H1 (cell line): ENCODE measurements at regions not wholly inside any gene's neighbourhood (a gene's known extent, or its start where the extent isn't known, plus 50 kb on each side); places are given as distances from the start of the nearest gene placed in this dataset.

Experiments used
- CTCF ChIA-PET: fragments of 300-600 bp; sonication (Branson Sonifier 250); formaldehyde crosslinking; loops from one replicate; lab custom pipeline; 2021; ENCODE audit not compliant: partially characterized antibody; lab: Charles Lee
- POLR2A ChIA-PET: fragments of 300-600 bp; sonication (Branson Sonifier 250); formaldehyde crosslinking; loops from one replicate; lab custom pipeline; 2021; ENCODE audit warnings: inconsistent platforms; ENCODE audit not compliant: partially characterized antibody; lab: Charles Lee
- DNase-seq, 2 experiments: peaks; one replicate each; pipeline versions ENCODE4 v3.0.0 to v3.0.0-alpha.2; 2010 to 2022; ENCODE audit warnings: low spot score in 2 of 2, low read depth in 1 of 2, mixed read lengths in 1 of 2
- FAIRE-seq: peaks from 2 replicates; lab custom pipeline; 2011; peaks lifted over from hg19 to GRCh38; lab: Jason Lieb, UNC
- H2AFZ ChIP-seq: 2 replicates; pipeline ENCODE4 v1.8.1; 2012; ENCODE audit warnings: low read length, inconsistent platforms
- H2AK5ac ChIP-seq: 2 replicates; pipeline ENCODE4 v1.6.1; 2013; ENCODE audit warnings: low read depth, low read length
- H2BK120ac ChIP-seq: replicated peaks from 2 replicates; pipeline ENCODE3; 2013; ENCODE audit warnings: low read depth, low read length, inconsistent platforms
- H2BK12ac ChIP-seq: 2 replicates; pipeline ENCODE4 v1.6.1; 2013; ENCODE audit warnings: low read depth, low read length
- H2BK15ac ChIP-seq: 2 replicates; pipeline ENCODE4 v1.6.1; 2013; ENCODE audit warnings: low read length
- H2BK20ac ChIP-seq: 2 replicates; pipeline ENCODE4 v1.6.1; 2013; ENCODE audit warnings: low read length
- H2BK5ac ChIP-seq: 2 replicates; pipeline ENCODE4 v1.6.1; 2013; ENCODE audit warnings: low read depth, low read length
- H3K14ac ChIP-seq: 2 replicates; pipeline ENCODE4 v1.6.1; 2013; ENCODE audit warnings: inconsistent platforms; ENCODE audit not compliant: insufficient read length
- H3K18ac ChIP-seq: 2 replicates; pipeline ENCODE4 v1.6.1; 2013; ENCODE audit warnings: low read length; ENCODE audit errors: extremely low read depth
- H3K23ac ChIP-seq: 2 replicates; pipeline ENCODE4 v1.6.1; 2013; ENCODE audit warnings: inconsistent platforms; ENCODE audit not compliant: insufficient read length
- H3K23me2 ChIP-seq: 2 replicates; pipeline ENCODE4 v1.6.1; 2013; ENCODE audit warnings: low read depth, low read length
- H3K27ac ChIP-seq: 2 replicates; pipeline ENCODE4 v1.6.1; 2011; ENCODE audit warnings: low read depth, low read length, inconsistent platforms
- H3K27me3 ChIP-seq, 4 experiments: replicated peaks in 1 of 4; 1 replicate in 1 of 4; 2 replicates in 3 of 4; pipeline versions ENCODE4 v1.6.1 to v1.8.1; 2011 to 2013; ENCODE audit warnings: low read length in 3 of 4, mild to moderate bottlenecking in 3 of 4, inconsistent platforms in 2 of 4, mixed read lengths in 2 of 4, moderate library complexity in 1 of 4; ENCODE audit not compliant: control insufficient read depth in 3 of 4, insufficient read depth in 3 of 4; ENCODE audit errors: extremely low read depth in 1 of 4
- H3K36me3 ChIP-seq, 4 experiments: 2 replicates each; pipeline versions ENCODE4 v1.6.1 to v1.8.1; 2011 to 2013; ENCODE audit warnings: mild to moderate bottlenecking in 4 of 4, low read length in 3 of 4, moderate library complexity in 2 of 4, control low read depth in 1 of 4, inconsistent platforms in 1 of 4; ENCODE audit not compliant: insufficient read depth in 4 of 4, control insufficient read depth in 2 of 4
- H3K4ac ChIP-seq: replicated peaks from 2 replicates; pipeline ENCODE3; 2013; ENCODE audit warnings: low read length, low read depth, mixed read lengths, inconsistent platforms; ENCODE audit not compliant: insufficient read length
- H3K4me1 ChIP-seq, 4 experiments: replicated peaks in 1 of 4; 1 replicate in 1 of 4; 2 replicates in 3 of 4; pipeline versions ENCODE4 v1.6.1 to v1.8.1; 2011 to 2013; ENCODE audit warnings: low read length in 3 of 4, inconsistent platforms in 2 of 4, mixed read lengths in 1 of 4; ENCODE audit not compliant: insufficient read depth in 4 of 4, control insufficient read depth in 3 of 4
- H3K4me2 ChIP-seq, 2 experiments: 2 replicates each; pipeline versions ENCODE4 v1.6.1 to v1.8.1; 2011 to 2013; ENCODE audit warnings: low read depth in 2 of 2, low read length in 2 of 2, control low read depth in 1 of 2, inconsistent platforms in 1 of 2, mild to moderate bottlenecking in 1 of 2; ENCODE audit not compliant: insufficient read depth in 1 of 2
- H3K4me3 ChIP-seq, 4 experiments: fragments of 200-600, 300-600 bp in 1 of 4; sonication (generic), shearing (Covaris generic), sonication (Bioruptor Twin) in 1 of 4; 2 replicates each; pipeline versions ENCODE4 v1.5.1 to v1.8.1; 2011 to 2016; ENCODE audit warnings: low read length in 4 of 4, low read depth in 3 of 4, control low read depth in 2 of 4, inconsistent platforms in 2 of 4, mild to moderate bottlenecking in 2 of 4, mixed read lengths in 1 of 4, moderate library complexity in 1 of 4; ENCODE audit not compliant: insufficient read depth in 2 of 4; ENCODE audit errors: extremely low read depth in 1 of 4
- H3K56ac ChIP-seq: replicated peaks from 2 replicates; pipeline ENCODE3; 2013; ENCODE audit warnings: low read depth, mild to moderate bottlenecking, mixed read lengths, low read length, inconsistent platforms; ENCODE audit not compliant: insufficient read length
- H3K79me1 ChIP-seq: 2 replicates; pipeline ENCODE4 v1.6.1; 2013; ENCODE audit warnings: low read depth, low read length, control low read depth
- H3K79me2 ChIP-seq, 2 experiments: 2 replicates each; pipeline versions ENCODE4 v1.6.1 to v1.8.1; 2012 to 2013; ENCODE audit warnings: low read length in 2 of 2, mild to moderate bottlenecking in 2 of 2, inconsistent platforms in 1 of 2; ENCODE audit not compliant: insufficient read depth in 2 of 2, control insufficient read depth in 1 of 2
- H3K9ac ChIP-seq, 4 experiments: replicated peaks in 1 of 4; 1 replicate in 1 of 4; 2 replicates in 3 of 4; pipeline versions ENCODE4 v1.6.1 to v1.8.1; 2011 to 2013; ENCODE audit warnings: low read depth in 3 of 4, low read length in 3 of 4, control low read depth in 2 of 4, mild to moderate bottlenecking in 2 of 4, moderate library complexity in 2 of 4, inconsistent platforms in 1 of 4; ENCODE audit errors: extremely low read depth in 1 of 4
- H3K9me3 ChIP-seq, 2 experiments: 2 replicates each; pipeline versions ENCODE4 v1.6.1 to v1.8.1; 2012 to 2013; ENCODE audit warnings: mild to moderate bottlenecking in 2 of 2, moderate library complexity in 2 of 2, control low read depth in 1 of 2, inconsistent platforms in 1 of 2, low read depth in 1 of 2, low read length in 1 of 2, mixed read lengths in 1 of 2; ENCODE audit not compliant: insufficient read depth in 2 of 2
- H4K20me1 ChIP-seq, 2 experiments: replicated peaks in 1 of 2; 2 replicates each; pipeline versions ENCODE3 to v1.8.1; 2011 to 2013; ENCODE audit warnings: inconsistent platforms in 2 of 2, low read length in 2 of 2, mild to moderate bottlenecking in 1 of 2; ENCODE audit not compliant: insufficient read depth in 2 of 2, control insufficient read depth in 1 of 2
- H4K5ac ChIP-seq: 2 replicates; pipeline ENCODE4 v1.6.1; 2013; ENCODE audit warnings: low read length, low read depth, mixed read lengths, inconsistent platforms; ENCODE audit not compliant: insufficient read length
- H4K8ac ChIP-seq: 2 replicates; pipeline ENCODE4 v1.8.0; 2013; ENCODE audit warnings: mild to moderate bottlenecking, moderate library complexity, low read length, inconsistent platforms; ENCODE audit not compliant: insufficient read depth; ENCODE audit errors: extremely low read depth
- H4K91ac ChIP-seq: replicated peaks from 2 replicates; pipeline ENCODE3; 2013; ENCODE audit warnings: low read length, mixed read lengths, inconsistent platforms; ENCODE audit not compliant: insufficient read length
- CBX5 ChIP-seq: fragments of 300-800, 300-1000 bp; sonication (generic); IDR thresholded peaks from 2 replicates; pipeline ENCODE4 v1.7.1; 2016; ENCODE audit warnings: antibody characterized with exemption, low read length, low read depth
- CREB1 ChIP-seq: IDR thresholded peaks from 2 replicates; pipeline ENCODE4 v1.6.1; 2012; ENCODE audit warnings: inconsistent platforms
- FOSL1 ChIP-seq: IDR thresholded peaks from 2 replicates; pipeline ENCODE4 v1.6.1; 2011; ENCODE audit warnings: mild to moderate bottlenecking, low read depth, low read length, moderate library complexity; ENCODE audit not compliant: insufficient read depth
- JUN ChIP-seq: IDR thresholded peaks from 2 replicates; pipeline ENCODE4 v1.6.1; 2011; ENCODE audit warnings: low read depth, mild to moderate bottlenecking, improper control_type of control experiment, low read length
- KDM1A ChIP-seq: fragments of 200-600, 300-600 bp; sonication (generic); IDR thresholded peaks from 2 replicates; pipeline ENCODE4 v1.7.1; 2016; ENCODE audit warnings: mild to moderate bottlenecking, low read length, borderline replicate concordance
- KDM5A ChIP-seq: fragments of 200-600 bp; IDR thresholded peaks from 2 replicates; pipeline ENCODE4 v1.7.1; 2012; ENCODE audit warnings: mild to moderate bottlenecking, low read length, inconsistent platforms, mixed read lengths
- PHF8 ChIP-seq: fragments of 200-600 bp; sonication (generic); conservative IDR thresholded peaks from 2 replicates; pipeline ENCODE4 v1.7.1; 2012; ENCODE audit warnings: low read depth, mild to moderate bottlenecking, inconsistent platforms, low read length, moderate library complexity
- POLR2A ChIP-seq, 2 experiments: IDR thresholded peaks; 1 replicate in 1 of 2; 2 replicates in 1 of 2; pipeline ENCODE4 v1.6.1; 2011; ENCODE audit warnings: low read depth in 2 of 2, low read length in 2 of 2, mild to moderate bottlenecking in 2 of 2; ENCODE audit errors: control extremely low read depth in 1 of 2
- RXRA ChIP-seq: IDR thresholded peaks from 2 replicates; pipeline ENCODE4 v1.6.1; 2011; ENCODE audit warnings: low read depth, mild to moderate bottlenecking, low read length, moderate library complexity; ENCODE audit not compliant: insufficient read depth
- SIN3A ChIP-seq, 2 experiments: IDR thresholded peaks in 1 of 2; conservative IDR thresholded peaks in 1 of 2; 2 replicates each; pipeline ENCODE4 v1.6.1; 2011 to 2012; ENCODE audit warnings: low read length in 2 of 2, improper control_type of control experiment in 1 of 2, low read depth in 1 of 2, mild to moderate bottlenecking in 1 of 2
- TCF12 ChIP-seq: IDR thresholded peaks from 2 replicates; pipeline ENCODE4 v1.6.1; 2011; ENCODE audit warnings: low read depth, mild to moderate bottlenecking, low read length
- YY1 ChIP-seq: IDR thresholded peaks from 2 replicates; pipeline ENCODE4 v1.6.1; 2011; ENCODE audit warnings: low read depth, mild to moderate bottlenecking, low read length
- WGBS, 2 experiments: shearing (Covaris generic) in 1 of 2; methylation state at CpG; one replicate each; pipeline versions ENCODE4 v1.1.6 to v1.1.7; 2013 to 2015; ENCODE audit warnings: low lambda C conversion rate in 2 of 2, mixed read lengths in 2 of 2, inconsistent platforms in 1 of 2, low coverage in 1 of 2, missing lambda C conversion rate in 1 of 2; ENCODE audit not compliant: insufficient replicate concordance in 2 of 2, insufficient coverage in 1 of 2, insufficient read length in 1 of 2; ENCODE audit errors: extremely low coverage in 1 of 2, missing lambda C conversion rate in 1 of 2; 5-methylcytosine and 5-hydroxymethylcytosine counted together
- TF ChIP-seq, protein P1 (sequence below): IDR thresholded peaks from 2 replicates; pipeline ENCODE4 v1.6.1; 2011; ENCODE audit warnings: low read length, improper control_type of control experiment

DNA sequence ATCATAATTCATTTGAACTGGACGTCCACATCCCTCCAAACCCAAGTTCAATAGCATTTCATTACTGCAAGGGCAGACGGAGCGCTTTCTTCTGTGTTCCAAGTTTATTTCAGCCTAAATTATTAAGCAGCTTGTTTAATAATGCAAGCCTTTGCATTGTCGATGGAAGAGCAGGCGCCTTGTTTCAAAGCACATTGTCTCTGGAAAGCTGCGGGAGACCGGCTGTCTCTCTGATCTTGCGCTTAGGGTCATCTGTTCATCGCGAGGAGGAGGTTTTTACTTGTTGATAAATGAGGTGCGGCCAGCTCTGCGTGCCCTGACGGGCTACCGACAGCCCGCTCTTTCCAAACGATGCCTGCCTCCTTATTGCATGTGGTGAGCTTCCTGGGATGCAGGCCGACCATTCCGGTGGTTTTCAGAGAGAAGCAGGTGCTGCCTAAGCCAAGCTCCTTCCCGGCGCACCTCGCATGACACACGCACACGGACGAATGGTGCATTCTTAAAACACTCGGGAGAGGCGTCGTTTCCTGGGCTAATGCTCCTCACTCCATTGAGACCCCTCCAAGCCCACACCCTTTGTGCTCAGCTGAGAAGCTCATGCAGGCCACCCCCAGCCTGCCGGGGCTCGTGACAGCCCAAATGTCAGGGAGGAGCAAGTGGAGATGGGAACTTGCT lies 456.9 kb downstream of the BRD1 start:
- Histone ChIP-seq H3K4ac (no peak overlapping the region), H3K36me3 (no peaks in the 10 kb centered on the region), H3K14ac (no peak overlapping the region), H3K9me3 (no peaks in the 10 kb centered on the region), H4K20me1 (no peaks in the 10 kb centered on the region), H3K79me2 (no peaks in the 10 kb centered on the region), H3K4me3 (no peak overlapping the region), H2BK15ac (no peak overlapping the region), H2BK12ac (no peak overlapping the region), H2BK5ac (no peak overlapping the region), H3K27me3 (0 out of 7 replicates have a peak, but pooled peaks cover 0 to 3% (median 0%) of the 10 kb centered on the region in 4 experiments), H3K23ac (no peak overlapping the region), H3K79me1 (no peaks in the 10 kb centered on the region), H2AFZ (no peak overlapping the region), H2BK20ac (no peak overlapping the region), H2AK5ac (no peak overlapping the region), H3K56ac (no peak overlapping the region), H4K8ac (no peak overlapping the region), H3K4me1 (peaks cover 0 to 8% (median 6%) of the 10 kb centered on the region in 4 experiments; a peak in 4 of 7 replicates), H3K27ac (no peak overlapping the region), H4K91ac (no peak overlapping the region), H3K23me2 (no peaks in the 10 kb centered on the region), H3K18ac (no peak overlapping the region), H3K4me2 (no peak overlapping the region), H3K9ac (no peak overlapping the region), H2BK120ac (no peak overlapping the region), H4K5ac (no peak overlapping the region)
- ChIA-PET POLR2A (interaction anchor here (0.6 to 0.7 kb wide), 2 partner anchors 63 to 88 kb away, joined by 3 read pairs; no protein-coding TSS in a partner anchor), CTCF (no interaction called here)
- FAIRE-seq (no peak), DNase-seq (peak in 1 of 2 experiments; percentile 29)
- 95% methylated on average over 29 of the region's 29 CpGs; no CpG with 5 or more reads in 1 of the 2 experiments for WGBS, 2 experiments
- TF ChIP-seq RXRA (no peak), TCF12 (no peak), SIN3A (conservative IDR thresholded peaks at IDR 0.05 in 1 of 2, IDR thresholded peaks at IDR 0.05 in 1 of 2; ENCODE audit: low read depth in 1 of 2, low read length in 2 of 2) (no peak), JUN (no peak), CBX5 (no peak), POLR2A (IDR thresholded peaks at IDR 0.05; ENCODE audit: control extremely low read depth in 1 of 2, low read depth in 2 of 2, low read length in 2 of 2) (no peak), KDM5A (no peak), KDM1A (no peak), CREB1 (no peak), YY1 (no peak), PHF8 (no peak), FOSL1 (no peak)
- TF ChIP-seq, protein P1, sequence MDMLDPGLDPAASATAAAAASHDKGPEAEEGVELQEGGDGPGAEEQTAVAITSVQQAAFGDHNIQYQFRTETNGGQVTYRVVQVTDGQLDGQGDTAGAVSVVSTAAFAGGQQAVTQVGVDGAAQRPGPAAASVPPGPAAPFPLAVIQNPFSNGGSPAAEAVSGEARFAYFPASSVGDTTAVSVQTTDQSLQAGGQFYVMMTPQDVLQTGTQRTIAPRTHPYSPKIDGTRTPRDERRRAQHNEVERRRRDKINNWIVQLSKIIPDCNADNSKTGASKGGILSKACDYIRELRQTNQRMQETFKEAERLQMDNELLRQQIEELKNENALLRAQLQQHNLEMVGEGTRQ: no peak
